GM12878 (cell line): ENCODE measurements at regions not wholly inside any gene's neighbourhood (a gene's known extent, or its start where the extent isn't known, plus 50 kb on each side); places are given as distances from the start of the nearest gene placed in this dataset.

Source experiments
- ASH2L ChIP-seq: fragments of 300-600, 200-600 bp; sonication (generic); IDR thresholded peaks from 2 replicates; pipeline ENCODE4 v1.6.1; 2017; ENCODE audit warnings: low read depth, mild to moderate bottlenecking, borderline replicate concordance
- BCL3 ChIP-seq: IDR thresholded peaks from 2 replicates; pipeline ENCODE4 v1.6.1; 2011; ENCODE audit warnings: borderline replicate concordance, low read depth, mild to moderate bottlenecking, moderate library complexity, low read length; ENCODE audit not compliant: insufficient read depth, poor library complexity, severe bottlenecking
- CHD4 ChIP-seq: fragments of 200-600 bp; sonication (generic); IDR thresholded peaks from 2 replicates; pipeline ENCODE4 v1.6.1; 2016; ENCODE audit warnings: mild to moderate bottlenecking
- CTCF ChIP-seq, 3 experiments: IDR thresholded peaks in 2 of 3; conservative IDR thresholded peaks in 1 of 3; 2 replicates each; pipeline ENCODE4 v1.5.1; 2011; ENCODE audit warnings: low read depth in 3 of 3, low read length in 3 of 3, mild to moderate bottlenecking in 3 of 3, control low read depth in 2 of 3, moderate library complexity in 2 of 3, inconsistent platforms in 1 of 3, mixed read lengths in 1 of 3; ENCODE audit not compliant: control insufficient read depth in 2 of 3, insufficient read depth in 1 of 3; ENCODE audit errors: extremely low read depth in 1 of 3
- EZH2 ChIP-seq: IDR thresholded peaks from 2 replicates; pipeline ENCODE4 v1.6.1; 2012; ENCODE audit warnings: low read depth, mild to moderate bottlenecking, control low read depth, inconsistent platforms, low read length, borderline replicate concordance; ENCODE audit not compliant: control insufficient read depth
- HCFC1 ChIP-seq: fragments of 150-350 bp; IDR thresholded peaks from 2 replicates; pipeline ENCODE4 v1.6.1; 2014; ENCODE audit warnings: low read length
- NR2C1 ChIP-seq: fragments of 450-650 bp; IDR thresholded peaks from 2 replicates; pipeline ENCODE4 v1.6.1; 2017; ENCODE audit warnings: antibody characterized with exemption, mild to moderate bottlenecking, moderate library complexity
- POLR2A ChIP-seq: IDR thresholded peaks from 2 replicates; pipeline ENCODE4 v1.6.1; 2011; ENCODE audit warnings: low read depth, mild to moderate bottlenecking, low read length
- SP1 ChIP-seq: IDR thresholded peaks from one replicate; pipeline ENCODE4 v1.6.1; 2011; ENCODE audit warnings: low read depth, low read length
- SUZ12 ChIP-seq: fragments of 200-600 bp; sonication (generic); IDR thresholded peaks from one replicate; pipeline ENCODE4 v1.6.1; 2018; ENCODE audit warnings: antibody characterized with exemption, mild to moderate bottlenecking; ENCODE audit not compliant: unreplicated experiment
- TARDBP ChIP-seq: IDR thresholded peaks from 2 replicates; pipeline ENCODE4 v1.6.1; 2016; ENCODE audit warnings: borderline replicate concordance
- USF1 ChIP-seq: IDR thresholded peaks from 2 replicates; pipeline ENCODE4 v1.6.1; 2011; ENCODE audit warnings: borderline replicate concordance, low read depth, mild to moderate bottlenecking, moderate library complexity, mixed read lengths, low read length; ENCODE audit not compliant: insufficient read depth; ENCODE audit errors: extremely low read length
- ZNF207 ChIP-seq: fragments of 450-650 bp; IDR thresholded peaks from 2 replicates; pipeline ENCODE4 v1.6.1; 2014; ENCODE audit warnings: antibody characterized with exemption, mild to moderate bottlenecking, borderline replicate concordance

- no peak for TF ChIP-seq POLR2A
- TF ChIP-seq HCFC1, result no peak
- TF ChIP-seq BCL3, result no peak
- TF ChIP-seq CHD4, result no peak
- no peak for TF ChIP-seq TARDBP
- TF ChIP-seq SP1, result no peak
- TF ChIP-seq ZNF207, result no peak
- no peak for TF ChIP-seq ASH2L
- no peak for TF ChIP-seq USF1
- no peak for TF ChIP-seq EZH2
- TF ChIP-seq CTCF (IDR thresholded peaks at IDR 0.05 in 2 of 3, conservative IDR thresholded peaks at IDR 0.05 in 1 of 3; ENCODE audit: control insufficient read depth in 2 of 3, extremely low read depth in 1 of 3, insufficient read depth in 1 of 3, low read depth in 3 of 3, low read length in 3 of 3), result no peak
- no peak for TF ChIP-seq NR2C1
- TF ChIP-seq SUZ12, result no peak
These were observed 50.9 kb upstream of the PPFIA2 start for GRCh38 chr12:81809829-81810595.
